ENCODE measurements at regions not wholly inside any gene's neighbourhood (a gene's known extent, or its start where the extent isn't known, plus 50 kb on each side); places are given as distances from the start of the nearest gene placed in this dataset.

- no peak for TF ChIP-seq EZH2 (IDR thresholded peaks at IDR 0.05)
- TF ChIP-seq POLR2AphosphoS5 (IDR thresholded peaks at IDR 0.05; ENCODE audit: borderline replicate concordance, low read depth, low read length) = no peak
Observed at GRCh38 chr7:79515358-79515757, 61.9 kb upstream of the MAGI2 start.
